Kasumi-1 (cell line): ENCODE measurements at regions not wholly inside any gene's neighbourhood (a gene's known extent, or its start where the extent isn't known, plus 50 kb on each side); places are given as distances from the start of the nearest gene placed in this dataset.
"Not testable (repeated sequence)": the region's sequence is repeated elsewhere in the genome, so short reads cannot be mapped to it uniquely, and the experiment has no call there.

ENCODE experiments used
- DNase-seq, 2 experiments: peaks; one replicate each; lab custom pipeline; 2025; lab: John Stamatoyannopoulos, UW

- no peak for DNase-seq
Measured at GRCh38 chr4:29104694-29105093, 1615.5 kb upstream of the PCDH7 start.

GRCh38 chr4:29113960-29114359 is 1606.2 kb upstream of the PCDH7 start:
- DNase-seq: no peak

GRCh38 chr4:29117231-29117722 is 1602.9 kb upstream of the PCDH7 start:
- DNase-seq: not testable (repeated sequence)

GRCh38 chr4:29121586-29121985 is 1598.6 kb upstream of the PCDH7 start:
- no peak for DNase-seq

- DNase-seq: no peak
Measured at GRCh38 chr4:29128810-29129209, 1591.4 kb upstream of the PCDH7 start.

GRCh38 chr4:29131304-29131703 is 1588.9 kb upstream of the PCDH7 start:
- DNase-seq: no peak

GRCh38 chr4:29142708-29143107 is 1577.5 kb upstream of the PCDH7 start:
- no peak for DNase-seq

GRCh38 chr4:29151584-29151983 is 1568.6 kb upstream of the PCDH7 start:
- DNase-seq: no peak

GRCh38 chr4:29153642-29154041 is 1566.5 kb upstream of the PCDH7 start:
- DNase-seq: peak; percentile 7 to 9

- no peak for DNase-seq
Measured at GRCh38 chr4:29175291-29175690, 1544.9 kb upstream of the PCDH7 start.

- no peak for DNase-seq
Measured at GRCh38 chr4:29199025-29199424, 1521.1 kb upstream of the PCDH7 start.

GRCh38 chr4:29199485-29199884 is 1520.7 kb upstream of the PCDH7 start:
- DNase-seq: no peak

- DNase-seq: no peak
Measured at GRCh38 chr4:29213020-29213419, 1507.1 kb upstream of the PCDH7 start.

GRCh38 chr4:29220761-29221160 is 1499.4 kb upstream of the PCDH7 start:
- DNase-seq: no peak

- no peak for DNase-seq
Measured at GRCh38 chr4:29224911-29225310, 1495.3 kb upstream of the PCDH7 start.

GRCh38 chr4:29240641-29241040 is 1479.5 kb upstream of the PCDH7 start:
- no peak for DNase-seq

GRCh38 chr4:29243054-29243453 is 1477.1 kb upstream of the PCDH7 start:
- no peak for DNase-seq

- DNase-seq: no peak
Measured at GRCh38 chr4:29243851-29244250, 1476.3 kb upstream of the PCDH7 start.

GRCh38 chr4:29259556-29259955 is 1460.6 kb upstream of the PCDH7 start:
- no peak for DNase-seq

GRCh38 chr4:29262986-29263385 is 1457.2 kb upstream of the PCDH7 start:
- no peak for DNase-seq

- DNase-seq: no peak
Measured at GRCh38 chr4:29276150-29276549, 1444.0 kb upstream of the PCDH7 start.

- no peak for DNase-seq
Measured at GRCh38 chr4:29277381-29277780, 1442.8 kb upstream of the PCDH7 start.

GRCh38 chr4:29278585-29278984 is 1441.6 kb upstream of the PCDH7 start:
- DNase-seq: peak; percentile 37 to 47

- DNase-seq: no peak
Measured at GRCh38 chr4:29289118-29289517, 1431.1 kb upstream of the PCDH7 start.

GRCh38 chr4:29295280-29295679 is 1424.9 kb upstream of the PCDH7 start:
- no peak for DNase-seq
